ENCODE measurements at regions not wholly inside any gene's neighbourhood (a gene's known extent, or its start where the extent isn't known, plus 50 kb on each side); places are given as distances from the start of the nearest gene placed in this dataset.

- H3K9ac ChIP-seq (ENCODE audit: low read length): no peak overlapping the region
- H3K9me2 ChIP-seq (ENCODE audit: insufficient read depth, low read length): no peaks in the 10 kb centered on the region
- H3K36me3 ChIP-seq (ENCODE audit: insufficient read depth, low read length): no peaks in the 10 kb centered on the region
- H3F3A ChIP-seq (ENCODE audit: insufficient read depth, low read length, poor library complexity, severe bottlenecking): no peaks in the 10 kb centered on the region
- no peak overlapping the region for H2AFZ ChIP-seq (ENCODE audit: low read depth, low read length)
- H3K4me2 ChIP-seq (ENCODE audit: low read length): no peak overlapping the region
- no peak overlapping the region for H3K4me3 ChIP-seq (ENCODE audit: low read length)
- H3K27ac ChIP-seq (ENCODE audit: low read length): no peak overlapping the region
- no peaks in the 10 kb centered on the region for H3K79me2 ChIP-seq (replicated peaks; ENCODE audit: insufficient read depth, low read length)
- H4K20me1 ChIP-seq (ENCODE audit: insufficient read depth): no peaks in the 10 kb centered on the region
- H3K9me3 ChIP-seq (ENCODE audit: low read length): no peaks in the 10 kb centered on the region
- H3K27me3 ChIP-seq (ENCODE audit: insufficient read depth, low read depth, low read length): no peaks in the 10 kb centered on the region
- TF ChIP-seq POLR2AphosphoS5 (IDR thresholded peaks at IDR 0.05) (no peak), EP300 (conservative IDR thresholded peaks at IDR 0.05; ENCODE audit: poor library complexity, severe bottlenecking) (no peak), TAF1 (IDR thresholded peaks at IDR 0.05; ENCODE audit: low read depth) (no peak), RAD21 (conservative IDR thresholded peaks at IDR 0.05) (no peak), MXI1 (conservative IDR thresholded peaks at IDR 0.05; ENCODE audit: poor library complexity, severe bottlenecking) (no peak), REST (IDR thresholded peaks at IDR 0.05; ENCODE audit: borderline replicate concordance) (no peak), CTCF (IDR thresholded peaks at IDR 0.05; ENCODE audit: poor library complexity, severe bottlenecking) (no peak), EZH2 (IDR thresholded peaks at IDR 0.05; ENCODE audit: borderline replicate concordance, insufficient read depth, low read length, poor library complexity, severe bottlenecking) (no peak), SMC3 (conservative IDR thresholded peaks at IDR 0.05; ENCODE audit: poor library complexity) (no peak)
These were observed 247.7 kb upstream of the ARSJ start for GRCh38 chr4:114226968-114227760.

- H3K36me3 ChIP-seq (ENCODE audit: insufficient read depth, low read length): no peaks in the 10 kb centered on the region
- no peak overlapping the region for H2AFZ ChIP-seq (ENCODE audit: low read depth, low read length)
- H3K9me2 ChIP-seq (ENCODE audit: insufficient read depth, low read length): no peaks in the 10 kb centered on the region
- H3K79me2 ChIP-seq (replicated peaks; ENCODE audit: insufficient read depth, low read length): no peaks in the 10 kb centered on the region
- H3F3A ChIP-seq (ENCODE audit: insufficient read depth, low read length, poor library complexity, severe bottlenecking): no peaks in the 10 kb centered on the region
- H3K9ac ChIP-seq (ENCODE audit: low read length): no peak overlapping the region
- H3K4me2 ChIP-seq (ENCODE audit: low read length): no peak overlapping the region
- no peak overlapping the region for H3K27ac ChIP-seq (ENCODE audit: low read length)
- no peaks in the 10 kb centered on the region for H3K9me3 ChIP-seq (ENCODE audit: low read length)
- no peaks in the 10 kb centered on the region for H4K20me1 ChIP-seq (ENCODE audit: insufficient read depth)
- H3K4me3 ChIP-seq (ENCODE audit: low read length): no peak overlapping the region
- no peaks in the 10 kb centered on the region for H3K27me3 ChIP-seq (ENCODE audit: insufficient read depth, low read depth, low read length)
- TF ChIP-seq EZH2 (IDR thresholded peaks at IDR 0.05; ENCODE audit: borderline replicate concordance, insufficient read depth, low read length, poor library complexity, severe bottlenecking) (no peak), SMC3 (conservative IDR thresholded peaks at IDR 0.05; ENCODE audit: poor library complexity) (no peak), EP300 (conservative IDR thresholded peaks at IDR 0.05; ENCODE audit: poor library complexity, severe bottlenecking) (no peak), RAD21 (conservative IDR thresholded peaks at IDR 0.05) (no peak), POLR2AphosphoS5 (IDR thresholded peaks at IDR 0.05) (no peak), REST (IDR thresholded peaks at IDR 0.05; ENCODE audit: borderline replicate concordance) (no peak), CTCF (IDR thresholded peaks at IDR 0.05; ENCODE audit: poor library complexity, severe bottlenecking) (no peak), MXI1 (conservative IDR thresholded peaks at IDR 0.05; ENCODE audit: poor library complexity, severe bottlenecking) (no peak), TAF1 (IDR thresholded peaks at IDR 0.05; ENCODE audit: low read depth) (no peak)
These were observed 250.3 kb upstream of the ARSJ start for GRCh38 chr4:114229706-114230105.
